HEK293T (cell line): ENCODE measurements at regions not wholly inside any gene's neighbourhood (a gene's known extent, or its start where the extent isn't known, plus 50 kb on each side); places are given as distances from the start of the nearest gene placed in this dataset.
"Not testable (repeated sequence)": the region's sequence is repeated elsewhere in the genome, so short reads cannot be mapped to it uniquely, and the experiment has no call there.

Source experiments
- BHLHE40 ChIP-seq: fragments of 450-650 bp; IDR thresholded peaks from 2 replicates; pipeline ENCODE4 v1.6.1; 2016; ENCODE audit warnings: mild to moderate bottlenecking, moderate library complexity, borderline replicate concordance
- SP1 ChIP-seq: fragments of 450-650 bp; IDR thresholded peaks from 2 replicates; pipeline ENCODE4 v1.6.1; 2017
- TF ChIP-seq, protein P1 (sequence below): fragments of 450-650 bp; IDR thresholded peaks from 2 replicates; pipeline ENCODE4 v1.6.1; 2016

DNA sequence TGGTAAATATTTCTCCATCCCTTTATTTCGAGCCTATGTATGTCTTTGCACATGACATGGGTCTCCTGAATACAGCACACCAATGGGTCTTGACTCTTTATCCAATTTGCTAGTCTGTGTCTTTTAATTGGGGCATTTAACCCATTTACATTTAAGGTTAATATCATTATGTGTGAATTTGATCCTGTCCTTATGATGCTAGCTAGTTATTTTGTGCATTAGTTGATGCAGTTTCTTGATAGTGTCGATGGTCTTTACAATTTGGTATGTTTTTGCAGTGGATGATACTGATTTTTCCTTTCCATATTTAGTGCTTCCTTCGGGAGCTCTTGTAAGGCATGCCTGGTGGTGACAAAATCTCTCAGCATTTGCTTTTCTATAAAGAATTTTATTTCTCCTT lies 1675.9 kb downstream of the OTOL1 start:
- not testable (repeated sequence) for TF ChIP-seq BHLHE40, SP1
- TF ChIP-seq, protein P1, sequence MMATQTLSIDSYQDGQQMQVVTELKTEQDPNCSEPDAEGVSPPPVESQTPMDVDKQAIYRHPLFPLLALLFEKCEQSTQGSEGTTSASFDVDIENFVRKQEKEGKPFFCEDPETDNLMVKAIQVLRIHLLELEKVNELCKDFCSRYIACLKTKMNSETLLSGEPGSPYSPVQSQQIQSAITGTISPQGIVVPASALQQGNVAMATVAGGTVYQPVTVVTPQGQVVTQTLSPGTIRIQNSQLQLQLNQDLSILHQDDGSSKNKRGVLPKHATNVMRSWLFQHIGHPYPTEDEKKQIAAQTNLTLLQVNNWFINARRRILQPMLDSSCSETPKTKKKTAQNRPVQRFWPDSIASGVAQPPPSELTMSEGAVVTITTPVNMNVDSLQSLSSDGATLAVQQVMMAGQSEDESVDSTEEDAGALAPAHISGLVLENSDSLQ, result not testable (repeated sequence)
